NCI-H524 treated with DMSO at 0.1 percent for 48 hours (cell line): ENCODE measurements at regions not wholly inside any gene's neighbourhood (a gene's known extent, or its start where the extent isn't known, plus 50 kb on each side); places are given as distances from the start of the nearest gene placed in this dataset.

Source experiments
- DNase-seq: peaks from one replicate; lab custom pipeline; 2025; lab: John Stamatoyannopoulos, UW

DNA sequence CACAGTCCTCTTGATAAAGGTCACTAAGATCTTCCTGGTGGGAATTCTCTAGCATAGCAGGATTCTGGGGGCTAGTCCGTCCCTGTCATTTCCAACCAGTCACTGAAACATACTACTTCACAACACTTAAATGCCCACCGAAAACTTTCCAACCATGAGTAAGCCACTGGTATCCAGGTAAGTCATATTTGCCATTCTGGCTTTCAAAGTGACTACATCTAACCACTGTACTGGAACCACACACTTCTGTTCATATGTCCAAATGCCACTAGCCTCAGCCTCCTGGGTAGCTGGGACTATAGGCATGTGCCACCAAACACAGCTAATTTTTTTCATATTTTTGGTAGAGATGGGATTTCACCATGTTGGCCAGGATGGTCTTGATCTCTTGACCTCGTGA is 64.3 kb upstream of the VANGL1 start:
- DNase-seq, result no peak

GRCh38 chr1:115575661-115576060 is 66.1 kb upstream of the VANGL1 start:
- DNase-seq, result no peak

DNA sequence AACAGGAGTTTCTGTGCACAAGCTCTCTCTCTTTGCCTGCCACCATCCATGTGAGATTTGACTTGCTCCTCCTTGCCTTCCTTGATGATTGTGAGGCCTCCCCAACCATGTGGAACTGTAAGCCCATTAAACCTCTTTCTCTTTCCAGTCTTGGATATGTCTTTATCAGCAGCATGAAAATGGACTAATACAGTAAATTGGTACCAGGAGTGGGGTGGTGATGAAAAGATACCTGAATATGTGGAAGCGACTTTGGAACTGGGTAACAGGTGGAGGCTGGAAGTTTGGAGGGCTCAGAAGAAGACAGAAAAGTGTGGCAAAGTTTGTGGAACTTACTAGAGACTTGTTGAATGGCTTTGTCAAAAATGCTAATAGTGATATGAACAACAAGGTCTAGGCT is 69.1 kb upstream of the VANGL1 start:
- DNase-seq, result no peak

DNA sequence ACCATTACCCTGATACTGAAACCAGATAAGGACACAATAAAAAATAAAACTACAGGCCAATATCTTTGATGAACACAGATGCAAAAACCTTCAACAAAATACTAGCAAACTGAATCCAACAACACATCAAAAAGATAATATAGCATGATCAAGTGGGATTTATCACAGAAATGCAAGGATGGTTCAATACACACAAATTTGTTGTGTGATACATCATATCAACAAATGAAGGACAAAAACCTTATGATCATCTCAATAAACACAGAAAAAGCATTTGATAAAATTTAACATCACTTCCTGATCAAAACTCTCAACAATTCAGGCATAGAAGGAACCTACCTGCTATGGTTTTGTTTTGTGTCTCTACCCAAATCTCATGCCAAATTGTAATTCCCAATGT is 74.3 kb upstream of the VANGL1 start:
- DNase-seq, result no peak

GRCh38 chr1:115565791-115566190 is 76.0 kb upstream of the VANGL1 start:
- no peak for DNase-seq

DNA sequence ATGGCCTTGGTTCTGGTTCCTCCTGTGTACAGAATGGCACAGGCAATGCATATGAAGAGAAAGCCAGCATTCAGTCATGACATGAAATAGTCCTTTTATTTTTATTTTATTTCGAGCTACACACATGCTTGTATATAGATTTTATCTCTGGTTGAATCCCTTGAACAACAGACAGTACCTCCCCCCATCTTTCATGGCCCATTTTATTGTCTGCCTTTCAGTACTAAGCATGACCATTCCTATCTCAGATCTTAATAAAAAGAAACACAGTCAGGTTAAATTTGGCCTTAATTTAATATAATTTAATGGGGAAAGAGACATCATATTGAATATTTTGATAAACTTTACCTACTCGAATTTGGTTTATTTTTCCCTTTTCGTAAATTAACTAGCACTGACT is 76.4 kb upstream of the VANGL1 start:
- no peak for DNase-seq

GRCh38 chr1:115564201-115564600 is 77.6 kb upstream of the VANGL1 start:
- DNase-seq, result no peak

DNA sequence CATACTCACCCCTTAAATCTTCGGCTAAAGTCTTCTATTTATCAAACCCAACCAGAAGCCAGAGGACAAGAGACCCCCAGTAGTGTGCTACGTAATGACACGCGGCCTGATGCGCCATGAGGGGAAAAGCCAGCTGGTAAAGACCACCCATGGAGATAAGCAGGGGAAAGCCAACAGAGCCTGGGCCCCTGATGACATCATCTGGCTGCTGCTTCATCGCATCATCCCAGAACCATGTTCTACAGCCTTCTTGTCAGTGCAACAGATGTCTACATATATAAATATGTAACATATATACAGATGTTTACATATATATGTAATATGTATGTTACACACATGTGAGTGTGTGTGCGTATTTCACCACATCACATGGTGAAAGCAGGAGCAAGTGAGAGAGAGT is 81.7 kb upstream of the VANGL1 start:
- DNase-seq, result no peak

DNA sequence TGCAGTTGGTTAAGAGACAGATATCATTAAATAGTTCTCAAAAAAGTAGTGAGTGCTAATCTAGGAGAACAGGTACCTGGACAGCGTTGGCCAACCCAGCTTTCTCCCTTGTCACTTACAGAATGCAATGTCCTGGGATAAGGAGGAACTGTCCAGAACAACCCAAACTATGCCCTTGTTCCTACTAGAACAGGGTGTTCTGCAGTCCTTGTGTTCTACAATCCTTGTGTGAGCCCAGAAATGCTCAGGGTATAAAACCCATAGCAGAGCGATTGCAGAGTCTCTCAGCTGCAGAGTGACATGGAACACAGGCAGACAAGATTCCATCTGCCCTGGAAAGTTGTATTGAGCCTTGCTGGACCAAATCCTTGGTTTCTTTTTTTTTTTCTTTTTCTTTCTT is 83.5 kb upstream of the VANGL1 start:
- no peak for DNase-seq

- DNase-seq, result no peak
Measured at GRCh38 chr1:115557715-115558114, 84.1 kb upstream of the VANGL1 start.

DNA sequence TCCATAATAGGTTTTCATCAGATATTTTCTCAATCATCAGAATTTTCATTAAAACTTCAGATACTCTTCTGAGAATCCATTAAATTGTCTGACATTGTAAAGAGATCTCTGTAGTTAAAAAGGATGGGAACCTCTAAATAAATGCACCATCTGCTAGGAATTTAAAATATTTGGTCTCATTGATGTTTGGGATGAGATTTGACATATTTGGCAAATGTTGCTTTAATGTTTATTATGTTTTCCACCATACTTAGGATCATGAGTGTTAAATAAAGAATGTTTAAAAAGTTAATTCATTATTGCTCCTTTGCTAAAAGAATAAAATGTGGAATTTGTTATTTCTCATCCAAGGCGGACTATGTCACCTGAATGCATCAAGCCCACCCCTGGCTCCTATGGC is 85.5 kb upstream of the VANGL1 start:
- no peak for DNase-seq

- no peak for DNase-seq
Measured at GRCh38 chr1:115555446-115555845, 86.3 kb upstream of the VANGL1 start.

DNA sequence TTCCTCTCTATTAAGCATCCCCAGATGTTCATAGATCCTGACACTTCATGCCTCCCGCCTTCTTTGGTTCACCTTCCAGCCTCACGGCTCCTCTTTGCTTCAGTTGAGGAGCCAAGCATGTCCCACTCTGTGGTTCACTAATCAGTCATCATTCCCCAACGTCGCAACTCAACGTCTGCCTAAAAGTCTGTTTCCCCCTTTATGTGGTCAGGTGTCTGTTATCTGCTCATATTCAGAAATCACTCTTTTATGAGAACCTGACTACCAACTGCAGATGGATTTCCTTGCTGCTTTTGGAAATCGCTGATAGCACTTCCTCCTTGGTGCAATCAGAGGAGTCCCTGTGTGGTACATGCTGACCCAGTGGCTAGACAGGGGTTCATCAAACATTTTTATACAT is 94.1 kb upstream of the VANGL1 start:
- no peak for DNase-seq

DNA sequence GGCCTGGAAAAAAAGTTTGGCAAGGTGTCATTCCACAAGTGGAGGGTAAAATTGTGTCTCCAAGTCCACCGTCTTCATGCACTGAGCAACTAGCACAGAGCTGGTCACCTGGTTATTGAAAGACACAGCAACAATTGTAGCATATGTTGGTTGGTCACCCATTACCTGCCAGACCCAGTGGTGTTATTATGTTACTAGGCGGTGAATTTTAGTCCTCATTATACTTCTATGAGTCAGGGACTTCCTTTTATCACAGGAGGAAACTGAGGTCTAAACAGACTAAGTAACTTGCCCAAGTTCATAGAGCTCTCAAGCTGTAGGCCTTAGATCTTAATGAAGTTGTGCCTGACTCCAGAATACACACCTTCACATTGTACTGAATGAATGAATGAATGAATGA is 94.9 kb upstream of the VANGL1 start:
- DNase-seq, result no peak

- DNase-seq, result no peak
Measured at GRCh38 chr1:115545791-115546733, 95.7 kb upstream of the VANGL1 start.

DNA sequence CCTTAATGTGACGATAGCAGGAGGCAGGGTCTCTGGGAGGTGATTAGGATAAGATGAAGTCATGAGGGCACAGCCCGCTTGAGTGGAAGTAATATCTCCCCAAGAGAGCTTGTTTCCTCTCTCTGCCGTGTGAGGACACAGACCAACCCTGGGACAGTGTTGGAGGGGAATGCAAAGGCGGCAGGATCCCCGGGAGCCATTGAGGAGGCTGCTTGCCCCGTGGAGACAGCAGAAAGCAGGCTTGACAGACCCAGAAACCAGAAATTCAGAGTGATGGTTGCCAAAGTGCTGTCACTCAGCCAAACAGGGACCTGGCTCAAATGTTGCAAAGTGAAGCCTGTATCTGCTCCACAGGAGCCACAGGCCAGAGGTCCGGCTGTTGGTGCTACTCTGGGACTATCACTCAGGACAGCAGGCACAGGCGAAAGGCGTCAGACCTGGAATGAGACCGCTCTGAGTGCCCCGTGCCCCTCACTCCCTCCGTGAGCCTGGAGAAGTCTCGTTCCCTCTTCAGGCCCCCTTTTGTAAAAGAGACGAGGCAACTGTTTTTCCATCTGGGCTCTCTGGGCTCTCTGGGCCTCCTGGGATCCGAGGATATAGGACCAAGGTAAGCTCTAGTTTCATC is 96.6 kb upstream of the VANGL1 start:
- no peak for DNase-seq

GRCh38 chr1:115544131-115544530 is 97.6 kb upstream of the VANGL1 start:
- no peak for DNase-seq

DNA sequence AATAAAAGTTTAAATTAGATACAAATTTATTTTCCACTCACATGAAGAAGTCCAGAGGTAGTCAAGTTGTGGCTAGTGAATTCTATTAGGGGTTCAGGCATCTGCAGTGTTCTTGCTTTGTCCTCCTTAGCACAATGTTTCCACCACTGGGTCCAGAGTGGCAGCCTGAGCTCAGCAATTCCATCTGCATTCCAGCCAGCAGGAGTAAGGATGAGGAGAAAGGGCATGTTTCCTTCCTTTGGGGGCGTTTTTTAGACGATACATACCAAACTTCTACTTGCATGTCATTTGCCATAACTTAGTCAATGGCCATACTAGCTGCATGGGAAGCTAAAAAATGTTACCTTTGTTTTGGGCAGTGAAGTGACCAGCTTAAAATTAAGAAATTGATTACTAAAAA is 98.5 kb upstream of the VANGL1 start:
- DNase-seq, result no peak

GRCh38 chr1:115539736-115540135 is 102.0 kb upstream of the VANGL1 start:
- DNase-seq, result no peak

DNA sequence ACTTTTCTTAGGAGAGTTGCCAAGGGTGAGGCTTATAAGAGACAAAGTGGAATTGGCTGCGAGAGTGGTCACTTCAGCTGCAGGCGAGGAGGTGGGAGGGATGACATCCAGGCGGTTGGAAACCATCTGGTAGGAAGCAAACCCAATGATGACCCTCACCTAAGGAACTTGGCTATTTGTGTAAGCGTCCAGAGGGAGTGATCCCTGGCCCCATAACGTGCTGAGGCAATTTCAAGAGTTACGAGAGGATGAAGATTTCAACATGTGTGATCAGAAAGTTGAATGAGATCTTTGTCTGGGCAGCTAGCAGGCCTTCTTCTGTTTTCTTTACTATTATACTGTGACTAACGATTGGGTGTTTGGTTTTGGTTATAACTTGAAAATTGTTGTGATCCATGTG is 102.7 kb upstream of the VANGL1 start:
- DNase-seq, result no peak

- DNase-seq, result no peak
Measured at GRCh38 chr1:115538579-115538978, 103.2 kb upstream of the VANGL1 start.

DNA sequence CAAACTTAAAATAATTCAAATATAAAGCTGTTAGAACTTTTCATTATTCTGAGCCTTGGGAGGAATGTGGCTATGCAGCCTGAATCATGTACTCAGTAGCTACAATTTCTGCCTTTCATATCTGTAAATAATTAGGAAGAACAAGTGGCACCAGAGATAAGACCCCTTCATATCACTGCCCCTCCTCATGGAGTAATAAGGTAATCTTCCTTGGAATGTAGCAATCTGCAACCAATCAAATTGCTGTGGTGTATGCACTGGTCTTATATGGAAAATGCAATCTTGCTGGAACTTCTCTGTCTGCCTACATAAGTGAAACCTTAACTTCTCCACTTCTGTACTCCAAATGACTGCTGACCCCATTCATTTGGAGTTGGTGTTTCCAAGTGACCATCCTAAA is 104.4 kb upstream of the VANGL1 start:
- no peak for DNase-seq

- DNase-seq, result no peak
Measured at GRCh38 chr1:115536279-115536816, 105.4 kb upstream of the VANGL1 start.
